Transverse colon (tissue), 4 donors: ENCODE measurements at regions not wholly inside any gene's neighbourhood (a gene's known extent, or its start where the extent isn't known, plus 50 kb on each side); places are given as distances from the start of the nearest gene placed in this dataset.

Experiments used
- CTCF ChIP-seq, 5 experiments: fragments of 200-600 bp in 3 of 5; fragments of 450-650 bp in 2 of 5; sonication (generic) in 3 of 5; IDR thresholded peaks; 1 replicate in 2 of 5; 2 replicates in 3 of 5; pipeline ENCODE4 v1.5.1; 2016 to 2017; ENCODE audit warnings: antibody characterized with exemption in 5 of 5, inconsistent platforms in 3 of 5, mild to moderate bottlenecking in 2 of 5, moderate library complexity in 1 of 5
- EP300 ChIP-seq: sonication (generic); formaldehyde crosslinking; IDR thresholded peaks from one replicate; pipeline ENCODE4 v1.6.1; 2017; ENCODE audit warnings: antibody characterized with exemption, low read depth
- POLR2A ChIP-seq: fragments of 450-650 bp; IDR thresholded peaks from one replicate; pipeline ENCODE4 v1.6.1; 2016; ENCODE audit warnings: antibody characterized with exemption, mild to moderate bottlenecking, moderate library complexity
- POLR2AphosphoS5 ChIP-seq, 3 donors: sonication (generic); formaldehyde crosslinking; IDR thresholded peaks; one replicate each; pipeline ENCODE4 v1.6.1; 2016; ENCODE audit warnings: antibody characterized with exemption in 3 of 3

- TF ChIP-seq POLR2AphosphoS5 (IDR thresholded peaks at IDR 0.05) (no peak), CTCF (IDR thresholded peaks at IDR 0.05) (no peak), POLR2A (no peak), EP300 (no peak)
Observed at GRCh38 chr5:51156838-51157237, 226.4 kb upstream of the ISL1 start.
